HUES6 (cell line): ENCODE measurements at regions not wholly inside any gene's neighbourhood (a gene's known extent, or its start where the extent isn't known, plus 50 kb on each side); places are given as distances from the start of the nearest gene placed in this dataset.

Experiments
- H3K27ac ChIP-seq: 2 replicates; pipeline ENCODE4 v1.7.0; 2013; ENCODE audit warnings: low read depth, mild to moderate bottlenecking, low read length, inconsistent platforms
- H3K27me3 ChIP-seq: 2 replicates; pipeline ENCODE4 v1.6.1; 2013; ENCODE audit warnings: low read length; ENCODE audit not compliant: control insufficient read depth, insufficient read depth
- H3K36me3 ChIP-seq: 2 replicates; pipeline ENCODE4 v1.6.1; 2013; ENCODE audit warnings: low read length; ENCODE audit not compliant: control insufficient read depth, insufficient read depth
- H3K4me1 ChIP-seq: 2 replicates; pipeline ENCODE4 v1.6.1; 2013; ENCODE audit warnings: low read length; ENCODE audit not compliant: control insufficient read depth, insufficient read depth
- H3K4me3 ChIP-seq: 2 replicates; pipeline ENCODE4 v1.5.1; 2013; ENCODE audit warnings: low read depth, low read length
- H3K9ac ChIP-seq: one replicate; pipeline ENCODE4 v1.6.1; 2013; ENCODE audit warnings: mild to moderate bottlenecking, low read length
- H3K9me3 ChIP-seq: 2 replicates; pipeline ENCODE4 v1.6.1; 2013; ENCODE audit warnings: low read depth, low read length; ENCODE audit not compliant: control insufficient read depth, insufficient read depth

DNA sequence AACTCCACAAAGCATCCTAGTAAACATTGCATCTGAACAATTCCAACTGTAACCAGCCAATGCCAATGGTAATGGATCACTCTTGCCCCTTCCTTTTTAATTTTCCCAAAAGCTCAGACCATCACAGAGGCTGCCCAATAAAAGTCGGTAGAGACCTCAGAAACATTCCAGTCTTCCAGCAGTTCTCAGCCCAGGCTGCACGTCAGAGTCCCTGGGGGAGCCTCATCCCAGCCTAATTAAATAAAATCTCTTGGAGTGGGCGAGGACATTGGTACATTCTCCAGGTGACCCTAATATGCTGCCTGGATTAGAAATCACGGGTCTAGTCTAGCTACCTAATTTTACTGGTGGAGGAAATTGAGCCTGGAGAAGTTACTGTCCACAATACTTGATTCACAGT, 117.1 kb upstream of the MYOCD start:
- Histone ChIP-seq H3K27me3 (no peaks in the 10 kb centered on the region), H3K36me3 (no peaks in the 10 kb centered on the region), H3K9ac (no peak overlapping the region), H3K4me1 (no peaks in the 10 kb centered on the region), H3K27ac (no peak overlapping the region), H3K4me3 (no peak overlapping the region), H3K9me3 (no peaks in the 10 kb centered on the region)

DNA sequence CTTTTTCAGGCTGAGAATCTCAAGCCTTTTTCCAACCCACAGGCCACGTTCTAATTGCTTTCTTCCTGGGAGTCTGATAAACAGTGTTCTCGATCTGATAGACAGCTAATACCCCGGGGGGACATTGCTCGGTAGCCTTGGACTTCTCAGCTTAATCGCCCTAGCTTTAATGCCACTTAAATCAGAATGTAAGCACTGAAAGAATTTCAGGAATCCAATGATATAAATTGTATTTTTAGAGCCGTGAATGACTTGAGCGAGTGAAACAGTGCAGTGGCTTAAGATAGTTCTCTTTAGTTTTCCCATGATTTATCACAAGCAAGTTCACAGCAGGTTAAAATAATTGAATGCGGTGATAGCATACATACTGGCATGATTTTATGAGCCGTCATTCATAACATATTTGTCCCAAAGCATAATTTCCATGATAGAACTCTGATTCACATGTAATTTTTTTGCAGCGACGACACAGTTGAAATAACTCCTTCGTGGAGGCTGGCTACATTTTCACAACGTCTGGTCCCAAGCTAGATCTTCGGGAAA, 116.1 kb upstream of the MYOCD start:
- no peaks in the 10 kb centered on the region for H3K27me3 ChIP-seq
- no peak overlapping the region for H3K27ac ChIP-seq
- H3K4me3 ChIP-seq = no peak overlapping the region
- H3K4me1 ChIP-seq = no peaks in the 10 kb centered on the region
- H3K36me3 ChIP-seq = no peaks in the 10 kb centered on the region
- no peaks in the 10 kb centered on the region for H3K9me3 ChIP-seq
- H3K9ac ChIP-seq = no peak overlapping the region

DNA sequence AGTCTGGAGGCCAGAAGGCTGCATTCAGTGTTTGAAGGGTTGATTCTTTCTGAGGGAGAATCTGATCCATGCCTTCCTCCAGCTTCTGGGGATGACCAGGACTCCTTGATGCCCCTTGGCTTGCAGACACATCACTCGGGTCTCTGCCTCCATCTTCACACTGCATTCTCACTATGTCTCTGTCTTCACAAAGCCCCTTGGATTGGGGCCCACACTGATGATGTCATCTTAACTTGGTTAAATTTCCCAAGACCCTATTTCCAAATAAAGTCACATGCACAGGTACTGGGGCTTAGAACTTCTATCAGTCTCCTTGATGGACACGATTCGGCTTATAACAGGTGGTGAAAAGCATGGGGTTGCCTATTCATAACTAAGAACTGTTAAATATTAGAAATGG, 112.1 kb upstream of the MYOCD start:
- no peak overlapping the region for H3K9ac ChIP-seq
- no peaks in the 10 kb centered on the region for H3K36me3 ChIP-seq
- H3K9me3 ChIP-seq = no peaks in the 10 kb centered on the region
- H3K27me3 ChIP-seq = no peaks in the 10 kb centered on the region
- no peak overlapping the region for H3K27ac ChIP-seq
- H3K4me1 ChIP-seq = no peaks in the 10 kb centered on the region
- H3K4me3 ChIP-seq = no peak overlapping the region

DNA sequence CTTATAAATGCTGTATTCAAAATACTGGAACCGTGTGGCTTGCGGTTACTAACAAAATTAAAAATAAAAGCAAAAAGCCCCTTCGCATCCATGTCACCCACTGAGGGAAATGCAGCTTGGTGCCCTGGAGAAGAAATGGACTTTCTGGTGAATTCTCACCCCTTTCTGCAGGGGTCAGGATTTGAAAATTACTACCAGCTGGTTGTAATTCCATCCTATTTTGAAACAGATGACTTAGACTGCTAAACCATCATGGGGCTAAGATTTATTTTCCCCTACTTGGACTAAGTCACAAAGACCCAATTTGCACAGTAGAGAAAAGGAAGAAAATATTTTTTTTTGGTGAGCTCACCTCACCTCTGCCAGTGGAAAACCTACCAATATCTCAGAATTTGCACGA, 111.4 kb upstream of the MYOCD start:
- H3K36me3 ChIP-seq = no peaks in the 10 kb centered on the region
- no peak overlapping the region for H3K9ac ChIP-seq
- H3K4me1 ChIP-seq = no peaks in the 10 kb centered on the region
- no peak overlapping the region for H3K27ac ChIP-seq
- H3K9me3 ChIP-seq = no peaks in the 10 kb centered on the region
- H3K4me3 ChIP-seq = no peak overlapping the region
- H3K27me3 ChIP-seq = no peaks in the 10 kb centered on the region

DNA sequence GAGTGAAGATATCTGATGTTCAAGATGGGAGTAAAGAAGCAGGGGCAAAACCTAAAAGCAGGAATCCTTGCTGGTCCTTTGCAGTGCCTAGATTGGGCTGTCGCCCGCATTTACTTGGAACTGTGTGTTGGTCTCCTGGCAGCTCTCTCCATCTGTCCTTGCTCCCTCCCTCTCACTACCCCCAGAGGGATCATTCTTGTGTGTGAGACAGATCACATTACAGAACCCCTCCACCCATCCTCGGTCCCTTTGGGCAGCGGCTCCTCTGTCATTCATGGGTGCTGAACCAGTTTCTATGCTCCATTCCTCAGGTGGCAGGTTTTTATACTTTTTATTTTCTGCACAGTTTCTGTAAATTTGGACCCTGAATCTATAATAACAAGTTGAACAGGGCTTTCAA, 99.4 kb upstream of the MYOCD start:
- no peak overlapping the region for H3K4me3 ChIP-seq
- peaks cover 18% of the 10 kb centered on the region for H3K4me1 ChIP-seq
- H3K9me3 ChIP-seq = no peaks in the 10 kb centered on the region
- H3K27me3 ChIP-seq = no peaks in the 10 kb centered on the region
- H3K9ac ChIP-seq = no peak overlapping the region
- no peaks in the 10 kb centered on the region for H3K36me3 ChIP-seq
- no peak overlapping the region for H3K27ac ChIP-seq

DNA sequence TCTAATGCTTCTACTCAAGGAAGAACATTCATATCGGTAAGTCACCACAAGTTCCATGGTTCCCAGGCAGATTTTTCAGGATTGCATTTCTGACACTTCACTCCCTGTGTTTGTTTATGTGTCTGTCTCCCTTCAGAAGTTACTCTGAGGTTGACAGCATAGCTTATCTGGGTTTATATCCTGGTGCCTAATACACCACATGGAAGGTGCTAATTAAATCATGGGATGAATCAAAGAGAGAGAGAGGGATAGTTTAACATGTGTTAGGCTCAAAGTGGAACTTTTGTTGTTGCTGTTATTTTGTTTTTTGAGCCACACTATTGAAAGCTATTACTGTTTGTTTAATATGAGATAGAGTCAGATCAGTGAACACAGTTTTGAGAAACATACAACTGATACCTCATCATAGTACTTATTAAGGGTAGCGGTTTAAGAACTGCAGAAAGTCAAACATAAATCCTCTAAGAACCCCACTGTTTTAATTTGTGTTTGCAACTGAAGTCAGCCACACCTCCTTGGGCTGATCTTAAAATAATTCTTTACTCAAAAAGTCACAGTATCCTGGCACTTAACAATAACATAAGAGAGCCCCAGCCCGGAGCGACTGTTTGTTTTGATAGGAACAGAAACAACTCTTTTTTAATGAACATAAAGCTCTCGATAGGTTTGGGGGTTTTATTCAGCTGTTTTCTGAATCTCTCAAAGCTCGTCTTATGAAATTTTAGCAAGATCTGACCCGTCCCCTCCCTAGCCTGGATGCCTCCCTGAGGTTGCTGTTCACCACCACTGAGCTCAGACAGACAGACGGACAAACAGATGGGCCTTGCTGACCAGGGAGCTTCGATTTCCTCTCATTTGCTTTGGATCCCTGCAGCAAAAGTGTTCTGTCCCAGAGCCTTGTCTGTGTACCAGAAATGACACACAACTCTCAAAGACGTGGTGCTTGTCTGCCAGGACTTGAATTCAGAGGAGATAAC, 98.3 kb upstream of the MYOCD start:
- no peak overlapping the region for H3K9ac ChIP-seq
- no peak overlapping the region for H3K27ac ChIP-seq
- no peaks in the 10 kb centered on the region for H3K27me3 ChIP-seq
- peaks cover 18% of the 10 kb centered on the region for H3K4me1 ChIP-seq
- H3K4me3 ChIP-seq = no peak overlapping the region
- H3K36me3 ChIP-seq = no peaks in the 10 kb centered on the region
- no peaks in the 10 kb centered on the region for H3K9me3 ChIP-seq

DNA sequence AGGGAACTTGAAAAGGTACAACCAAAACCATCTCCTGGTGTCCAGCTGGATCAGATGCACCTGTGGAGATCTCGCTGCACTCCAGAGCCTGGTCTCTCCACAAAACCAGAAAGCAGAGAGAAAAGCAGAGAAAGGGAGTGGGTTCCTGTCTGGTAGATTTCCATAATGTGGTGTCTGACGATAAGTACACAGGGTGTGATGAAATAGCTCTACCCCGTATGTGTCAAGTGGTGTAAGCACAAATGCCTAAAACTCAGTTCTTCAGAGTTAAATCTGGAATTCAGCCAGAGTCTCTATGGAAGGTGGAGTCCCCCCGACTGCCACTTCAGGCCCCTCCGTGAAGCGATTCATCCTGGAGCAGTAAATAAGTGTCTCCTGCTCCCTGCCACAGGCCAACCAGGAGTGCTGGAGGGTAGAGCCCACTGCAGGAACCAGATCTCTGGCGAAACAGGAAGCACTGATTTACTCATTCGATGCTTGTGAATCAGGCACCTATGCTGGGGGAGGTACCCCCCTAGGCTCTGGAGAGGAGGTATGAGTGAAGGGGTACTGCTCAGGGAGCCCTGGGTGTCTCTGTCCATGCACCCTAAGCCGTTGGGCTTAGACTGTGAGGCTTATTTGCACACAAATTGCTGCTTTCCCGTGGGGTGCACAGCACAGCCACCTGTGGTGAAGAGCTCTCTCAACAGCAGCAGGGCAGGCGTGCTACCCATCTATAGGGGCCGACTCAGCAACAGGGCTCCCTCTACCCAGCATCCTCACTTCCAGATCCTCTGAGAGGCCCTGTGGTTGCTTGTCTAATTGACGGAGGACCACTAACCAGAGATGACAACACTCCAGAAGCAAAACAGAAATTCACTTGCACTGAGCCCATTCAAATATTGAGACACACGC, 97.1 kb upstream of the MYOCD start:
- H3K9ac ChIP-seq = no peak overlapping the region
- H3K27me3 ChIP-seq = no peaks in the 10 kb centered on the region
- no peak overlapping the region for H3K27ac ChIP-seq
- H3K4me3 ChIP-seq = no peak overlapping the region
- no peaks in the 10 kb centered on the region for H3K36me3 ChIP-seq
- H3K9me3 ChIP-seq = no peaks in the 10 kb centered on the region
- H3K4me1 ChIP-seq = peaks cover 18% of the 10 kb centered on the region

DNA sequence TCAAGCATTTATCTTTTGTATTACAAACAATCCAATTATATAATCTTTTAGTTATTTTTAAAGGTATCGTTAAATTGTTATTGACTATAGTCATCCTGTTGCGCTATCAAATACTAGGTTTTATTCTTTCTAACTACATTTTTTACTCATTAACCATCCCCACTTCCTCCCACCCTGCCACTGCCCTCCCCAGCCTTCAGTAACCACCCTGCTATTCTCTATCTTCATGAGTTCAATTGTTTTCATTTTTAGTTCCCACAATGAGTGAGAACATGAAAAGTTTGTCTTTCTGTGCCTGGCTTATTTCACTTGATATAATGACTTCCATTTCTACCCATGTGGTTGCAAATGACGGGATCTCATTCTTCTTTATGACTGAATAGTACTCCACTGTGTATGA, 94.1 kb upstream of the MYOCD start:
- H3K4me3 ChIP-seq = no peak overlapping the region
- no peaks in the 10 kb centered on the region for H3K27me3 ChIP-seq
- H3K9me3 ChIP-seq = no peaks in the 10 kb centered on the region
- peaks cover 9% of the 10 kb centered on the region for H3K4me1 ChIP-seq
- H3K27ac ChIP-seq = no peak overlapping the region
- H3K36me3 ChIP-seq = no peaks in the 10 kb centered on the region
- no peak overlapping the region for H3K9ac ChIP-seq

DNA sequence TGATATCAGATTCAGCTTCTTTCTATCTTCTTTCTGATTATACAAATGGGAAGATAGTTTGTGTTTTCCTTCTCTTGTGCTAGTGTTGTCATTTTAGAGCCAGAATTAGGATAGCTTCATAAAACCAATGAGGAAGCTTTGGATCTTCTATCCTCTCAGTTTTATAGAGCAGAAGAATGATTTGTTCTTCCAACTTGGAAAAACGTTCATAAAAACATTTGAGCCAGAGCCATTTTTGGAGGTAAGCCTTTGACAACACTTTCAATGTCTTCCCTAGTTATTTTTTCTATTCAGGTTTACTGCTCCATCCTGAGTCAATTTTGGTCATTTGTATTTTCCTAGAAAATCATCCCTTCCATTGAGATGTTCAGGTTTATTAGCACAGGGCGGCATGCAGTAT, 91.2 kb upstream of the MYOCD start:
- Histone ChIP-seq H3K27me3 (no peaks in the 10 kb centered on the region), H3K4me1 (no peaks in the 10 kb centered on the region)

DNA sequence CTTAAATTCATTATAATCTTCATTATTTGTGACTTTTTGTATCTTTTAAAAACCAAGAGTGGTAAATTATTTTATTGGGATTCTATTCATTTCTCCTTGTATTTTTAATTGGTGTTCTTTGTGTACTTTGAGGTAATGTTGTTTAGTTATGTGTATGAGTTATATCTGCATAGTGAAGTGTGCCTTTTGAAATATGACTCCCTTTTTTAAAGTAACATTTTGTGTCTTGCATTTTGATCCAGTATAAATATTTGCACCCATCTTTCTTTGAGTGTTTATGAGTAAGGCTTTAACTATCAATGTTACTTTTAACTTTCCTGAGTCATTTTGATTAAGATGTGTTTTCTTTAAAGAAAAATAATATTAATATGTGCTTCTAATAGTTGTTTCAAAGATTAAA, 90.0 kb upstream of the MYOCD start:
- no peaks in the 10 kb centered on the region for H3K27me3 ChIP-seq
- H3K9ac ChIP-seq = no peak overlapping the region
- H3K4me1 ChIP-seq = no peaks in the 10 kb centered on the region
- H3K9me3 ChIP-seq = no peaks in the 10 kb centered on the region
- no peak overlapping the region for H3K27ac ChIP-seq
- no peak overlapping the region for H3K4me3 ChIP-seq
- no peaks in the 10 kb centered on the region for H3K36me3 ChIP-seq

More for the DNA sequence above, 91.2 kb upstream of the MYOCD start:
- Histone ChIP-seq H3K36me3 (no peaks in the 10 kb centered on the region), H3K9ac (no peak overlapping the region), H3K9me3 (no peaks in the 10 kb centered on the region), H3K4me3 (no peak overlapping the region), H3K27ac (no peak overlapping the region)

DNA sequence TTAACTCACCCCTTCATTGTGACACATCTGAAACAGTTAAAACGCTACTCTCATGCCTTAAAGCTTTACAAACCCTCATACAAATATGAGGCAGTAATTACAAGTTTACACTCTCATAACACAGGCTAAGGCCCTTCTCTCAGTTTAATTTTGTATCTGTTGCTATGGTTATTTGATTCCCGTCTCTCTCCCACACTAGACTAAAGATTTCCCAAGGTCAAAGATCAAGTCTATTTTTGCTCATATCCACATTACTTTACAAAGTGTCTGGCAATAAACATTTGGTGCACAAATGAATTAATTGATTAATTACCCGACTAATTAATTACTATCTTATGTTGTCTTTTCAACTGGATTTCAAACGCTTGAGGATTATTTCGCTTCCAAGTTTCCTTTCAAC, 86.4 kb upstream of the MYOCD start:
- H3K9me3 ChIP-seq = peaks cover 3% of the 10 kb centered on the region; the same call in 1 of the 2 replicates
- no peak overlapping the region for H3K27ac ChIP-seq
- no peak overlapping the region for H3K4me3 ChIP-seq
- no peaks in the 10 kb centered on the region for H3K27me3 ChIP-seq
- no peak overlapping the region for H3K9ac ChIP-seq
- no peaks in the 10 kb centered on the region for H3K4me1 ChIP-seq
- no peaks in the 10 kb centered on the region for H3K36me3 ChIP-seq
